H9 (cell line): ENCODE measurements at regions not wholly inside any gene's neighbourhood (a gene's known extent, or its start where the extent isn't known, plus 50 kb on each side); places are given as distances from the start of the nearest gene placed in this dataset.

Source experiments
- DNase-seq: peaks from one replicate; pipeline ENCODE4 v3.0.0-alpha.2; 2017
- H2AFZ ChIP-seq: one replicate; pipeline ENCODE4 v1.6.1; 2013; ENCODE audit warnings: mild to moderate bottlenecking, low read length, control low read depth, moderate library complexity
- H2AK5ac ChIP-seq: 2 replicates; pipeline ENCODE4 v1.6.1; 2013; ENCODE audit warnings: low read length, control low read depth, mixed read lengths; ENCODE audit not compliant: insufficient read length
- H2BK120ac ChIP-seq: one replicate; pipeline ENCODE4 v1.6.1; 2013; ENCODE audit warnings: low read depth, mild to moderate bottlenecking, low read length, control low read depth, inconsistent platforms; ENCODE audit not compliant: poor library complexity, severe bottlenecking
- H2BK12ac ChIP-seq: 2 replicates; pipeline ENCODE4 v1.6.1; 2013; ENCODE audit warnings: low read length, control low read depth, mixed read lengths, low read depth; ENCODE audit not compliant: insufficient read length
- H2BK15ac ChIP-seq: 2 replicates; pipeline ENCODE4 v1.6.1; 2013; ENCODE audit warnings: low read depth, low read length, control low read depth
- H2BK20ac ChIP-seq: one replicate; pipeline ENCODE4 v1.6.1; 2013; ENCODE audit warnings: low read depth, mild to moderate bottlenecking, low read length, control low read depth, inconsistent platforms; ENCODE audit not compliant: poor library complexity, severe bottlenecking
- H2BK5ac ChIP-seq: 2 replicates; pipeline ENCODE4 v1.6.1; 2013; ENCODE audit warnings: low read length, control low read depth, mixed read lengths; ENCODE audit not compliant: insufficient read length
- H3K14ac ChIP-seq: 2 replicates; pipeline ENCODE4 v1.6.1; 2013; ENCODE audit warnings: low read length, control low read depth; ENCODE audit not compliant: insufficient read depth
- H3K18ac ChIP-seq: 2 replicates; pipeline ENCODE4 v1.6.1; 2013; ENCODE audit warnings: low read depth, mild to moderate bottlenecking, mixed read lengths, low read length, control low read depth; ENCODE audit not compliant: insufficient read length
- H3K23ac ChIP-seq: 2 replicates; pipeline ENCODE4 v1.6.1; 2013; ENCODE audit warnings: low read length, control low read depth, mixed read lengths, low read depth; ENCODE audit not compliant: insufficient read length
- H3K23me2 ChIP-seq: 2 replicates; pipeline ENCODE4 v1.6.1; 2013; ENCODE audit warnings: low read depth, mild to moderate bottlenecking, mixed read lengths, low read length, control low read depth; ENCODE audit not compliant: insufficient read length, poor library complexity, severe bottlenecking
- H3K27ac ChIP-seq: 2 replicates; pipeline ENCODE4 v1.5.1; 2013; ENCODE audit warnings: low read length, control low read depth, mixed read lengths, low read depth; ENCODE audit not compliant: insufficient read length
- H3K27me3 ChIP-seq: 2 replicates; pipeline ENCODE4 v1.6.1; 2013; ENCODE audit warnings: low read length, control low read depth, inconsistent platforms; ENCODE audit not compliant: insufficient read depth
- H3K4ac ChIP-seq: 2 replicates; pipeline ENCODE4 v1.6.1; 2013; ENCODE audit warnings: low read depth, mild to moderate bottlenecking, control low read depth, inconsistent platforms, low read length, moderate library complexity
- H3K4me1 ChIP-seq: 2 replicates; pipeline ENCODE4 v1.6.1; 2013; ENCODE audit warnings: low read length, control low read depth, inconsistent platforms; ENCODE audit not compliant: insufficient read depth
- H3K4me2 ChIP-seq: 2 replicates; pipeline ENCODE4 v1.6.1; 2013; ENCODE audit warnings: low read length, control low read depth, mixed read lengths; ENCODE audit not compliant: insufficient read length, insufficient read depth
- H3K56ac ChIP-seq: 2 replicates; pipeline ENCODE4 v1.6.1; 2013; ENCODE audit warnings: low read depth, mild to moderate bottlenecking, mixed read lengths, low read length, control low read depth; ENCODE audit not compliant: insufficient read length
- H3K79me1 ChIP-seq: 2 replicates; pipeline ENCODE4 v1.6.1; 2013; ENCODE audit warnings: low read depth, mild to moderate bottlenecking, moderate library complexity, low read length, control low read depth, inconsistent platforms; ENCODE audit not compliant: insufficient read depth, poor library complexity, severe bottlenecking
- H3K79me2 ChIP-seq: 2 replicates; pipeline ENCODE4 v1.6.1; 2013; ENCODE audit warnings: low read length, control low read depth, inconsistent platforms; ENCODE audit not compliant: insufficient read depth
- H3K9ac ChIP-seq: 2 replicates; pipeline ENCODE4 v1.6.1; 2013; ENCODE audit warnings: low read length, control low read depth, mixed read lengths; ENCODE audit not compliant: insufficient read length; ENCODE audit errors: extremely low read depth
- H3K9me3 ChIP-seq: one replicate; pipeline ENCODE4 v1.6.1; 2013; ENCODE audit warnings: low read depth, low read length, inconsistent platforms; ENCODE audit not compliant: control insufficient read depth
- H3T11ph ChIP-seq: one replicate; pipeline ENCODE4 v1.6.1; 2013; ENCODE audit warnings: mild to moderate bottlenecking, low read length, control low read depth, inconsistent platforms
- H4K20me1 ChIP-seq: one replicate; pipeline ENCODE4 v1.6.1; 2013; ENCODE audit not compliant: control insufficient read depth, insufficient read length, insufficient read depth
- H4K5ac ChIP-seq: 2 replicates; pipeline ENCODE4 v1.6.1; 2013; ENCODE audit warnings: low read depth, mild to moderate bottlenecking, mixed read lengths, low read length, control low read depth; ENCODE audit not compliant: insufficient read length
- H4K8ac ChIP-seq: replicated peaks from 2 replicates; pipeline ENCODE4 v1.6.1; 2013; ENCODE audit warnings: low read length, control low read depth, mixed read lengths, low read depth; ENCODE audit not compliant: insufficient read length
- H4K91ac ChIP-seq: 2 replicates; pipeline ENCODE4 v1.6.1; 2013; ENCODE audit warnings: low read depth, mild to moderate bottlenecking, moderate library complexity, mixed read lengths, low read length, control low read depth; ENCODE audit not compliant: insufficient read length
- H3K27ac Mint-ChIP-seq, 3 experiments: 2 replicates in 2 of 3; 3 replicates in 1 of 3; pipeline ENCODE4 v1.8.0; 2020 to 2021; ENCODE audit warnings: mixed read lengths in 3 of 3, mild to moderate bottlenecking in 1 of 3, moderate library complexity in 1 of 3
- H3K27me3 Mint-ChIP-seq: 2 replicates; pipeline ENCODE4 v1.8.0; 2021; ENCODE audit warnings: low read depth, mild to moderate bottlenecking, moderate library complexity, mixed read lengths
- H3K36me3 Mint-ChIP-seq, 3 experiments: 2 replicates in 2 of 3; 3 replicates in 1 of 3; pipeline ENCODE4 v1.8.0; 2020 to 2021; ENCODE audit warnings: low read depth in 3 of 3, mixed read lengths in 3 of 3; ENCODE audit not compliant: insufficient read depth in 1 of 3
- H3K4me1 Mint-ChIP-seq, 2 experiments: 2 replicates each; pipeline ENCODE4 v1.8.0; 2020; ENCODE audit warnings: mixed read lengths in 2 of 2
- H3K4me3 Mint-ChIP-seq, 2 experiments: 2 replicates in 1 of 2; 3 replicates in 1 of 2; pipeline ENCODE4 v1.8.0; 2020 to 2021; ENCODE audit warnings: mild to moderate bottlenecking in 2 of 2, mixed read lengths in 2 of 2, moderate library complexity in 1 of 2
- H3K9me3 Mint-ChIP-seq, 2 experiments: 2 replicates in 1 of 2; 3 replicates in 1 of 2; pipeline ENCODE4 v1.8.0; 2020; ENCODE audit warnings: mild to moderate bottlenecking in 2 of 2, mixed read lengths in 2 of 2, moderate library complexity in 1 of 2
- CTCF ChIP-seq: fragments of 200-600 bp; sonication (generic); conservative IDR thresholded peaks from 3 replicates; pipeline ENCODE4 v1.8.0; 2021; ENCODE audit warnings: antibody characterized with exemption, mild to moderate bottlenecking

- no peak overlapping the region for H3K27ac ChIP-seq
- Mint-ChIP-seq H3K36me3 (no peaks in the 10 kb centered on the region), H3K4me3 (no peak overlapping the region), H3K4me1 (0 out of 4 replicates have a peak, but pooled peaks cover 0 to 2% of the 10 kb centered on the region in 2 experiments), H3K27ac (no peak overlapping the region), H3K27me3 (no peaks in the 10 kb centered on the region), H3K9me3 (no peaks in the 10 kb centered on the region)
- no peaks in the 10 kb centered on the region for H3K4me1 ChIP-seq
- no peak overlapping the region for H2BK15ac ChIP-seq
- H2AK5ac ChIP-seq: no peak overlapping the region
- no peak overlapping the region for H4K91ac ChIP-seq
- H2BK120ac ChIP-seq: no peak overlapping the region
- no peak overlapping the region for H3K18ac ChIP-seq
- H2BK20ac ChIP-seq: no peak overlapping the region
- H2BK5ac ChIP-seq: no peak overlapping the region
- H3K9ac ChIP-seq: no peak overlapping the region
- H2AFZ ChIP-seq: no peak overlapping the region
- no peaks in the 10 kb centered on the region for H3K27me3 ChIP-seq
- H3K79me2 ChIP-seq: no peaks in the 10 kb centered on the region
- H3K4me2 ChIP-seq: no peak overlapping the region
- no peaks in the 10 kb centered on the region for H4K20me1 ChIP-seq
- no peaks in the 10 kb centered on the region for H3K79me1 ChIP-seq
- no peak for TF ChIP-seq CTCF
- no peak overlapping the region for H3K56ac ChIP-seq
- H3K9me3 ChIP-seq: no peaks in the 10 kb centered on the region
- H3K23me2 ChIP-seq: no peaks in the 10 kb centered on the region
- no peak for DNase-seq
- no peak overlapping the region for H3K23ac ChIP-seq
- no peak overlapping the region for H4K5ac ChIP-seq
- no peak overlapping the region for H2BK12ac ChIP-seq
- no peak overlapping the region for H3T11ph ChIP-seq
- H4K8ac ChIP-seq: no peak overlapping the region
- H3K14ac ChIP-seq: no peak overlapping the region
- H3K4ac ChIP-seq: no peak overlapping the region
Observed at GRCh38 chr13:78161266-78161665, 242.6 kb upstream of the EDNRB start.
